Bronchial epithelial cell (primary cell): ENCODE measurements at regions not wholly inside any gene's neighbourhood (a gene's known extent, or its start where the extent isn't known, plus 50 kb on each side); places are given as distances from the start of the nearest gene placed in this dataset.

Experiments used
- DNase-seq: peaks from one replicate; pipeline ENCODE4 v3.0.0-alpha.2; 2010; ENCODE audit warnings: low read depth
- FAIRE-seq: peaks from 2 replicates; lab custom pipeline; 2011; peaks lifted over from hg19 to GRCh38; lab: Jason Lieb, UNC
- H3K27me3 ChIP-seq: 2 replicates; pipeline ENCODE4 v1.5.1; 2011; ENCODE audit warnings: low read length; ENCODE audit not compliant: control insufficient read depth, insufficient read depth
- H3K36me3 ChIP-seq: 2 replicates; pipeline ENCODE4 v1.5.1; 2011; ENCODE audit warnings: low read length; ENCODE audit not compliant: control insufficient read depth, insufficient read depth
- H3K4me3 ChIP-seq: 2 replicates; pipeline ENCODE4 v1.5.1; 2011; ENCODE audit warnings: mild to moderate bottlenecking, low read depth, low read length, control low read depth
- TF ChIP-seq, protein P1 (sequence below): IDR thresholded peaks from 2 replicates; pipeline ENCODE4 v1.5.1; 2011; ENCODE audit warnings: mild to moderate bottlenecking, moderate library complexity, low read length, control low read depth, inconsistent platforms; ENCODE audit not compliant: insufficient read depth, severe bottlenecking

- Histone ChIP-seq H3K4me3 (no peak overlapping the region), H3K36me3 (no peaks in the 10 kb centered on the region), H3K27me3 (no peaks in the 10 kb centered on the region)
- TF ChIP-seq, protein P1, sequence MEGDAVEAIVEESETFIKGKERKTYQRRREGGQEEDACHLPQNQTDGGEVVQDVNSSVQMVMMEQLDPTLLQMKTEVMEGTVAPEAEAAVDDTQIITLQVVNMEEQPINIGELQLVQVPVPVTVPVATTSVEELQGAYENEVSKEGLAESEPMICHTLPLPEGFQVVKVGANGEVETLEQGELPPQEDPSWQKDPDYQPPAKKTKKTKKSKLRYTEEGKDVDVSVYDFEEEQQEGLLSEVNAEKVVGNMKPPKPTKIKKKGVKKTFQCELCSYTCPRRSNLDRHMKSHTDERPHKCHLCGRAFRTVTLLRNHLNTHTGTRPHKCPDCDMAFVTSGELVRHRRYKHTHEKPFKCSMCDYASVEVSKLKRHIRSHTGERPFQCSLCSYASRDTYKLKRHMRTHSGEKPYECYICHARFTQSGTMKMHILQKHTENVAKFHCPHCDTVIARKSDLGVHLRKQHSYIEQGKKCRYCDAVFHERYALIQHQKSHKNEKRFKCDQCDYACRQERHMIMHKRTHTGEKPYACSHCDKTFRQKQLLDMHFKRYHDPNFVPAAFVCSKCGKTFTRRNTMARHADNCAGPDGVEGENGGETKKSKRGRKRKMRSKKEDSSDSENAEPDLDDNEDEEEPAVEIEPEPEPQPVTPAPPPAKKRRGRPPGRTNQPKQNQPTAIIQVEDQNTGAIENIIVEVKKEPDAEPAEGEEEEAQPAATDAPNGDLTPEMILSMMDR, result no peak
- no peak for FAIRE-seq
- no peak for DNase-seq
Observed at GRCh38 chr6:106770663-106771062, 141.3 kb downstream of the QRSL1 start.

DNA sequence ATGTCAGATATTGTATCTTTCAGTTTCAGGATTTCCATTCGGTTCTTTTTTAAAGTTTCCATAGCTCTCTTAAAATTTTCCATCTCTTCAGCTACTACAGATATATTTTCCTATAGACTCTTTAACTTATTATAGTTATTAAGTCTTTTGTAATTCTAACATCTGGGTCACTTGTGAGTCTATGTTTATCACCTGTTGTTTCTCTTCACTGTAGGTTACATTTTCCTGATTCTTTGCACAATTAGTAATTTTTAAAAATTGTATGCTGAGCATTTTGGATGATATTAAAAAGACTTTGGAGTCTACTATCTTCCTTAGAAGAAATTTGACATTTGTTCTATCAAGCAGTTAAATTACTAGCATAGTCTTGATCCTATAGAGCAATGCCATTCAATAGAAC is 140.7 kb downstream of the QRSL1 start:
- DNase-seq (no peak), FAIRE-seq (no peak)
- H3K27me3 ChIP-seq, result no peaks in the 10 kb centered on the region
- TF ChIP-seq, protein P1, result no peak
- no peak overlapping the region for H3K4me3 ChIP-seq
- no peaks in the 10 kb centered on the region for H3K36me3 ChIP-seq

- Histone ChIP-seq H3K36me3 (no peaks in the 10 kb centered on the region), H3K4me3 (no peak overlapping the region), H3K27me3 (no peaks in the 10 kb centered on the region)
- TF ChIP-seq, protein P1, result no peak
- FAIRE-seq, result no peak
- peak; percentile 47 for DNase-seq
Observed at GRCh38 chr6:106767271-106767670, 137.9 kb downstream of the QRSL1 start.

DNA sequence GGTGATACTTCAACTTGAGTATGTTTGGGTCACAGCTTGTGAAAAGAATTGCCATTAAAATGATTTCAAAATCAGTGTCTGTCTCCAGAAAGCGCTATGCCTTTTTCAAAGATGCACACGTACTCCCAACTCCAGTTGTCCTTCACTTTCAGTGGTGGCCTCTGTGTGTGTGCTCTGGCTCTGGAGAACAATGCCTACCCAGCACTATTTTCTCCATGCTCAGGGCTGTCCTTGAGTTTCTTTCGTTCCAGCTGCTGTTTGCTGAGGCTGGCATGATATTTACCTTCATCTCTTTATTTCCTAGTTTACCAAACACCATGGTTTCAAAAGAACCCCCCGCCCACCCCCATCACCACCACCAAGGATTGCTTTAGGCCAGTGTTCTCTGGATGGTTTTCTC is 136.8 kb downstream of the QRSL1 start:
- no peak for FAIRE-seq

DNA sequence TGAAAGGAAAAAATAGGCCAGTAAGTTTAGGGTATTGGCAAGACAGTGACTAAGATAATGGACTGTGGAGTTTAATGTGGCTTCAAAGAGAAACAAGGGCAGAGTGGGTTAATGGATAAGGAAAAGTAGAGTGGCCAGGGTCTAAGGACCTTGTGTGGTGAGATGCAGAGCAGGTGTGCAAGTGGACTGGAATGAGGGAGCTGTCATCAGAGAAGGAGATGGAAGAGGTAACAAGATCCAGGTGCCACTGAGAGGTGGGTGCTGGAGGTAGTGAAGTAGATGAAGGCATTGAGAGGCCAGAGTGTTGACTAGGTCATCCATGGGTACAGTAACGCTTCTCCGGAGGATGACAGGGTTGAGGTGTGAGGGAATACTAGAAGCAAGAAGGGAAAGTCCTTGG is 136.1 kb downstream of the QRSL1 start:
- FAIRE-seq, result no peak
- H3K27me3 ChIP-seq, result no peaks in the 10 kb centered on the region
- H3K36me3 ChIP-seq, result no peaks in the 10 kb centered on the region
- TF ChIP-seq, protein P1, result no peak
- H3K4me3 ChIP-seq, result no peak overlapping the region
- no peak for DNase-seq

More for the DNA sequence above, 136.8 kb downstream of the QRSL1 start:
- Histone ChIP-seq H3K36me3 (no peaks in the 10 kb centered on the region), H3K4me3 (no peak overlapping the region), H3K27me3 (no peaks in the 10 kb centered on the region)
- TF ChIP-seq, protein P1, result no peak
- DNase-seq, result no peak

DNA sequence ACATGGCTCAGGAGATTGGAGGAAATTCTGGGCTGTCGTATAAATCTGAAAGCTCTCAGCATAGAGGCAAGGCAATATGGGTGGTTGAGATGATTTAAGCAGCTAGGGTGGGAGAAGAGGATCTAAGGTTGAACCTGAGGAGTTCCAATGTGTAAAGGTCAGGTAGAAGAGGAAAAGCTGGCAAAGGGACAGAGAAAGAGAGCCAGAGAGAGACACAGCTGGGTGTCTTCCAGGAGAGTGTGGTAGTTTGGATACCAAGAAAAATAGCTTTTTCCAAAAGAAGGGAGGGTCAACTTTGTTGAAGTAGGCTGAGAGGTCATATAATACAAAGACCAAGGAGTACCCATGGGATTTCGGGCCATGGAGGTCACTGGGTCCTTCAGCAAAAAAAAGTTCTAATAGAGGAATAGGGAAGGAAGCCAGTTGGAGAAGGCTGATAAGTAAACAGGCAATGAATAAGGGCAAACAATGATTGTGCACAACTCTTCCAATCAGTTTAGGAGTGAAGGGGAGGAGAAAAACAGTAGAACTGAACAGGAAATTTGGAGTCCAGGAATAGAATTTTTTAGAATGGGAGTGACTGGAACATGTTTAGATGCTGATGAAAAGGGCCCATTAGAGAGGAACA is 135.1 kb downstream of the QRSL1 start:
- no peaks in the 10 kb centered on the region for H3K36me3 ChIP-seq
- FAIRE-seq (no peak), DNase-seq (no peak)
- no peak overlapping the region for H3K4me3 ChIP-seq
- TF ChIP-seq, protein P1, result no peak
- no peaks in the 10 kb centered on the region for H3K27me3 ChIP-seq
